DND-41 (cell line): ENCODE measurements at regions not wholly inside any gene's neighbourhood (a gene's known extent, or its start where the extent isn't known, plus 50 kb on each side); places are given as distances from the start of the nearest gene placed in this dataset.

Experiments
- CTCF ChIP-seq: IDR thresholded peaks from 2 replicates; pipeline ENCODE4 v1.5.1; 2012; ENCODE audit warnings: borderline replicate concordance, low read length, moderate library complexity, mild to moderate bottlenecking; ENCODE audit not compliant: poor library complexity, severe bottlenecking; ENCODE audit errors: extremely low read depth
- EZH2 ChIP-seq: IDR thresholded peaks from 3 replicates; pipeline ENCODE4 v1.6.1; 2012; ENCODE audit warnings: borderline replicate concordance, low read depth, mild to moderate bottlenecking, moderate library complexity, low read length, inconsistent platforms; ENCODE audit not compliant: severe bottlenecking

GRCh38 chr6:111939902-111940301 lies 66.7 kb upstream of the FYN start:
- TF ChIP-seq CTCF (no peak), EZH2 (no peak)
